Trophoblast cell (in vitro differentiated cells and primary cell): ENCODE measurements at regions not wholly inside any gene's neighbourhood (a gene's known extent, or its start where the extent isn't known, plus 50 kb on each side); places are given as distances from the start of the nearest gene placed in this dataset.

Experiments used
- DNase-seq, 2 donors: peaks; one replicate each; pipeline ENCODE4 v3.0.0-alpha.2; 2016
- H2AFZ ChIP-seq: 2 replicates; pipeline ENCODE4 v1.6.1; 2013; ENCODE audit warnings: low read length, moderate library complexity, mild to moderate bottlenecking; ENCODE audit not compliant: insufficient read depth, poor library complexity
- H2AK5ac ChIP-seq: 2 replicates; pipeline ENCODE4 v1.6.1; 2013; ENCODE audit warnings: mild to moderate bottlenecking, low read length
- H2BK120ac ChIP-seq: 2 replicates; pipeline ENCODE4 v1.6.1; 2013; ENCODE audit warnings: low read length, mild to moderate bottlenecking, moderate library complexity; ENCODE audit not compliant: insufficient read depth, poor library complexity
- H2BK12ac ChIP-seq: 2 replicates; pipeline ENCODE4 v1.6.1; 2013; ENCODE audit warnings: mild to moderate bottlenecking, low read length, moderate library complexity
- H2BK5ac ChIP-seq: 2 replicates; pipeline ENCODE4 v1.6.1; 2013; ENCODE audit warnings: low read length, low read depth, moderate library complexity, mild to moderate bottlenecking; ENCODE audit not compliant: poor library complexity
- H3K14ac ChIP-seq: 2 replicates; pipeline ENCODE4 v1.6.1; 2013; ENCODE audit warnings: mild to moderate bottlenecking, low read length
- H3K18ac ChIP-seq: 2 replicates; pipeline ENCODE4 v1.6.1; 2013; ENCODE audit warnings: mild to moderate bottlenecking, low read length
- H3K23ac ChIP-seq: 2 replicates; pipeline ENCODE4 v1.6.1; 2013; ENCODE audit warnings: low read length
- H3K27ac ChIP-seq: 2 replicates; pipeline ENCODE4 v1.5.1; 2013; ENCODE audit warnings: low read depth, mild to moderate bottlenecking, inconsistent platforms, low read length, moderate library complexity
- H3K27me3 ChIP-seq: 2 replicates; pipeline ENCODE4 v1.6.1; 2013; ENCODE audit warnings: inconsistent platforms, mild to moderate bottlenecking, low read length, moderate library complexity; ENCODE audit not compliant: insufficient read depth
- H3K36me3 ChIP-seq, 2 experiments: 1 replicate in 1 of 2; 2 replicates in 1 of 2; pipeline ENCODE4 v1.6.1; 2013; ENCODE audit warnings: low read length in 2 of 2, mild to moderate bottlenecking in 2 of 2, moderate library complexity in 1 of 2; ENCODE audit not compliant: insufficient read depth in 2 of 2, control insufficient read depth in 1 of 2
- H3K4ac ChIP-seq: 2 replicates; pipeline ENCODE4 v1.6.1; 2013; ENCODE audit warnings: low read depth, mild to moderate bottlenecking, low read length, moderate library complexity
- H3K4me1 ChIP-seq, 2 experiments: 1 replicate in 1 of 2; 2 replicates in 1 of 2; pipeline ENCODE4 v1.6.1; 2013; ENCODE audit warnings: low read length in 2 of 2, mild to moderate bottlenecking in 2 of 2, moderate library complexity in 1 of 2; ENCODE audit not compliant: insufficient read depth in 2 of 2, control insufficient read depth in 1 of 2
- H3K4me2 ChIP-seq: 2 replicates; pipeline ENCODE4 v1.6.1; 2013; ENCODE audit warnings: inconsistent platforms, mild to moderate bottlenecking, low read length, moderate library complexity
- H3K4me3 ChIP-seq: 2 replicates; pipeline ENCODE4 v1.5.1; 2013; ENCODE audit warnings: mild to moderate bottlenecking, low read depth, low read length, inconsistent platforms
- H3K79me1 ChIP-seq: one replicate; pipeline ENCODE4 v1.6.1; 2013; ENCODE audit warnings: low read length
- H3K79me2 ChIP-seq: 2 replicates; pipeline ENCODE4 v1.6.1; 2013; ENCODE audit warnings: low read length, mild to moderate bottlenecking; ENCODE audit not compliant: control insufficient read depth, insufficient read depth, poor library complexity
- H3K9ac ChIP-seq: 2 replicates; pipeline ENCODE4 v1.6.1; 2013; ENCODE audit warnings: mild to moderate bottlenecking, low read length
- H3K9me3 ChIP-seq: 2 replicates; pipeline ENCODE4 v1.6.1; 2013; ENCODE audit warnings: low read depth, mild to moderate bottlenecking, control low read depth, inconsistent platforms, low read length; ENCODE audit not compliant: insufficient read depth
- H4K12ac ChIP-seq: 2 replicates; pipeline ENCODE4 v1.6.1; 2013; ENCODE audit warnings: low read depth, mild to moderate bottlenecking, low read length, moderate library complexity
- H4K8ac ChIP-seq: 2 replicates; pipeline ENCODE4 v1.6.1; 2013; ENCODE audit warnings: low read depth, mild to moderate bottlenecking, low read length, moderate library complexity
- H4K91ac ChIP-seq: one replicate; pipeline ENCODE4 v1.6.1; 2013; ENCODE audit warnings: low read depth, mild to moderate bottlenecking, low read length, moderate library complexity
- WGBS: extraction: QIAGEN DNeasy Blood & Tissue Kit; methylation state at CpG from one replicate; pipeline ENCODE4 v1.1.7; 2013; ENCODE audit warnings: missing lambda C conversion rate; ENCODE audit not compliant: insufficient read length, insufficient coverage; ENCODE audit errors: extremely low coverage; 5-methylcytosine and 5-hydroxymethylcytosine counted together

- no peak overlapping the region for H3K18ac ChIP-seq
- no peak overlapping the region for H2BK12ac ChIP-seq
- H3K4me3 ChIP-seq, result no peak overlapping the region
- H4K91ac ChIP-seq, result no peak overlapping the region
- no peak overlapping the region for H3K4ac ChIP-seq
- H3K79me2 ChIP-seq, result no peaks in the 10 kb centered on the region
- H3K14ac ChIP-seq, result no peak overlapping the region
- no peak overlapping the region for H3K27ac ChIP-seq
- no peak overlapping the region for H2AFZ ChIP-seq
- no peak overlapping the region for H4K8ac ChIP-seq
- H3K4me1 ChIP-seq, result no peaks in the 10 kb centered on the region
- DNase-seq, result no peak
- no peaks in the 10 kb centered on the region for H3K79me1 ChIP-seq
- no peak overlapping the region for H3K4me2 ChIP-seq
- no peak overlapping the region for H3K23ac ChIP-seq
- no peaks in the 10 kb centered on the region for H3K36me3 ChIP-seq
- no peak overlapping the region for H3K9ac ChIP-seq
- H4K12ac ChIP-seq, result no peak overlapping the region
- no peak overlapping the region for H2BK5ac ChIP-seq
- no peaks in the 10 kb centered on the region for H3K9me3 ChIP-seq
- WGBS, result no CpG with 5 or more reads among the region's 2 CpGs
- H3K27me3 ChIP-seq, result no peaks in the 10 kb centered on the region
- H2AK5ac ChIP-seq, result no peak overlapping the region
- H2BK120ac ChIP-seq, result no peak overlapping the region
Observed at GRCh38 chr1:80751204-80751603, 1049.5 kb upstream of the ADGRL2 start.

DNA sequence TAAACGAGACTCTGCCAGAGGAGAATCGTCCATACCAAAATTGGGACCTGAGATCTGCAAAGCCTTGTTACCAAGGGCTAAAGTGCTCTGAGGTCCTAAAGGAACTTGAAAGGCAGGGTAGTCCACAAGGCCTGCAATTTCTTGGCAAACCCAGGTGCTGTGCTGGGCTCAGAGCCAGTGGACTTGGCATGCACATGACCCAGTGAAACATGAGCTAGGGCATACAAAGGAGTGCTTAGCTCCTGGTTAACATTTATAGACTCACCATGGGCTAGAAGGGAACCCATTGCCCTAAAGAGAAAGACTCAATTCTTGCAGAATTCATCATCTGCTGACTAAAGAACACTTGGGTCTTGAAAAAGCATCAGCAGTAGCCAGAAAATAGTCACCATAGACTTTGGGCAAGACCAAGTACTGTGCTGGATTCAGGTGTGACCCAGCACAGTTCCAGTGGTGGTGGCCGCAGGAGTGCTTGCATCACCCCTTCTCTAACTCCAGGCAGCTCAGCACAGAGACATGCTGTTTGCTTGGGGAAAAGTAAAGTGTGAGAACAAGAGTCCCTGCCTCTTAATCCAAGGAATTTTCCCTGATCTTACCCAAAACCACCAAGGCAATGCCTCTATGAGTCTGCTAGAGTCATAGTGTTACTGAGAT, 1069.4 kb upstream of the ADGRL2 start:
- no peaks in the 10 kb centered on the region for H3K4me1 ChIP-seq
- H3K4ac ChIP-seq, result no peak overlapping the region
- H2AFZ ChIP-seq, result no peak overlapping the region
- H4K91ac ChIP-seq, result no peak overlapping the region
- no peaks in the 10 kb centered on the region for H3K79me1 ChIP-seq
- DNase-seq, result no peak
- no CpG with 5 or more reads among the region's 3 CpGs for WGBS
- H4K8ac ChIP-seq, result no peak overlapping the region
- H3K79me2 ChIP-seq, result no peaks in the 10 kb centered on the region
- H3K9ac ChIP-seq, result no peak overlapping the region
- no peak overlapping the region for H3K14ac ChIP-seq
- no peak overlapping the region for H2AK5ac ChIP-seq
- no peaks in the 10 kb centered on the region for H3K27me3 ChIP-seq
- H3K36me3 ChIP-seq, result no peaks in the 10 kb centered on the region
- H3K27ac ChIP-seq, result no peak overlapping the region
- H2BK120ac ChIP-seq, result no peak overlapping the region
- no peak overlapping the region for H3K23ac ChIP-seq
- H2BK5ac ChIP-seq, result no peak overlapping the region
- H4K12ac ChIP-seq, result no peak overlapping the region
- no peak overlapping the region for H2BK12ac ChIP-seq
- no peak overlapping the region for H3K4me2 ChIP-seq
- no peak overlapping the region for H3K4me3 ChIP-seq
- no peak overlapping the region for H3K18ac ChIP-seq
- no peaks in the 10 kb centered on the region for H3K9me3 ChIP-seq

DNA sequence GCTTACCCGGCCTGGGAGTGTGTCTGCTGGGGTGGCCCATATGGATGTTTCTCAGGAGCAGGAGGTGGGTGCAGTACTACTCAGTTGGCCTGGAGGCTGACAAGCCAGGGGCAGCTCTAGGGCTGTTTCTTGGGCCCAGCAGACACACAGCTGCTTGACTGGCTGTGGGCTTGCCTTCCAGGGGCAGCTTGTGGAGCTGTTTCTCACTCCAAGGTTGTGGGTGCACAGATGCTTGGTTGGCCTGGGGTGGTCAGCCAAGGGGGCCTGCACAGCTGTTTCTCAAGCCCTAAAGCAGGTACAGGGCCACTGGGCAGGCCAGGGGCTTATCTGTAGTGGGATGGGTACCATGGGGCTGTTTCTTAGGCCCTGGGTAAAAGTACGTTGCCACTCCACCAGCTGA, 1078.1 kb upstream of the ADGRL2 start:
- H3K23ac ChIP-seq, result no peak overlapping the region
- H4K12ac ChIP-seq, result no peak overlapping the region
- no peak overlapping the region for H2BK5ac ChIP-seq
- no peaks in the 10 kb centered on the region for H3K36me3 ChIP-seq
- no CpG with 5 or more reads among the region's 2 CpGs for WGBS
- no peaks in the 10 kb centered on the region for H3K79me2 ChIP-seq
- no peaks in the 10 kb centered on the region for H3K4me1 ChIP-seq
- no peak for DNase-seq
- no peak overlapping the region for H2BK120ac ChIP-seq
- H3K14ac ChIP-seq, result no peak overlapping the region
- no peak overlapping the region for H3K27ac ChIP-seq
- no peaks in the 10 kb centered on the region for H3K79me1 ChIP-seq
- H3K4me2 ChIP-seq, result no peak overlapping the region
- H2AFZ ChIP-seq, result no peak overlapping the region
- H2BK12ac ChIP-seq, result no peak overlapping the region
- no peak overlapping the region for H3K18ac ChIP-seq
- no peak overlapping the region for H3K9ac ChIP-seq
- H3K9me3 ChIP-seq, result no peaks in the 10 kb centered on the region
- no peak overlapping the region for H2AK5ac ChIP-seq
- no peaks in the 10 kb centered on the region for H3K27me3 ChIP-seq
- H3K4me3 ChIP-seq, result no peak overlapping the region
- no peak overlapping the region for H3K4ac ChIP-seq
- H4K8ac ChIP-seq, result no peak overlapping the region
- H4K91ac ChIP-seq, result no peak overlapping the region

- no peak overlapping the region for H3K14ac ChIP-seq
- no peak overlapping the region for H3K4ac ChIP-seq
- H3K4me3 ChIP-seq, result no peak overlapping the region
- WGBS, result no CpG with 5 or more reads among the region's 1 CpG
- no peak overlapping the region for H3K4me2 ChIP-seq
- H4K91ac ChIP-seq, result no peak overlapping the region
- no peak for DNase-seq
- no peaks in the 10 kb centered on the region for H3K36me3 ChIP-seq
- no peak overlapping the region for H2AFZ ChIP-seq
- no peaks in the 10 kb centered on the region for H3K4me1 ChIP-seq
- no peak overlapping the region for H3K27ac ChIP-seq
- H3K79me1 ChIP-seq, result no peaks in the 10 kb centered on the region
- H3K9ac ChIP-seq, result no peak overlapping the region
- no peak overlapping the region for H4K8ac ChIP-seq
- no peak overlapping the region for H2BK120ac ChIP-seq
- H2AK5ac ChIP-seq, result no peak overlapping the region
- H3K18ac ChIP-seq, result no peak overlapping the region
- no peak overlapping the region for H2BK12ac ChIP-seq
- no peak overlapping the region for H4K12ac ChIP-seq
- no peaks in the 10 kb centered on the region for H3K79me2 ChIP-seq
- H3K9me3 ChIP-seq, result no peaks in the 10 kb centered on the region
- no peak overlapping the region for H2BK5ac ChIP-seq
- no peaks in the 10 kb centered on the region for H3K27me3 ChIP-seq
- no peak overlapping the region for H3K23ac ChIP-seq
Observed at GRCh38 chr1:80706526-80706925, 1094.2 kb upstream of the ADGRL2 start.
